ENCODE measurements at regions not wholly inside any gene's neighbourhood (a gene's known extent, or its start where the extent isn't known, plus 50 kb on each side); places are given as distances from the start of the nearest gene placed in this dataset.

DNA sequence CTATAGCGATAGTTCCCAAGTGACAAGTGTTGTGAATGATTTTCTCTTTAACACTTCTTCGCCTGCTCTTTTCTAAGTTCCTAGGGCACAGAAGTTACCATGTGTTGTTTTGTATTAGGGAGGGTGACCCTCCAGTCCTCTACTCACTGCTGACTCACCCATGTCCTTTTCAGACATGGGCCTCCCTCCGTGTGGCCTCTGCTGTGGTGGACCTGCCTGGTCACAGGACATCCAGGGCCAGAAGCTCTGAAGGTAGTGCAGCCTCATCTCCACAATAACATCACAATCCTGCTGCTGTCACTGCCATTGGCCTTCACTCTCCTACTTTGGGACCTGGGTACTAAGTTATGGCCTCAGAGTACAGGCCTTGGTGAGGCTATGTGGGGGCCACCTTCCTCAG lies 87.1 kb upstream of the TNFAIP3 start:
- DNase-seq (ENCODE audit: low spot score) = no peak

GRCh38 chr6:137780447-137781034 lies 86.5 kb upstream of the TNFAIP3 start:
- no peak for DNase-seq (ENCODE audit: low spot score)

DNA sequence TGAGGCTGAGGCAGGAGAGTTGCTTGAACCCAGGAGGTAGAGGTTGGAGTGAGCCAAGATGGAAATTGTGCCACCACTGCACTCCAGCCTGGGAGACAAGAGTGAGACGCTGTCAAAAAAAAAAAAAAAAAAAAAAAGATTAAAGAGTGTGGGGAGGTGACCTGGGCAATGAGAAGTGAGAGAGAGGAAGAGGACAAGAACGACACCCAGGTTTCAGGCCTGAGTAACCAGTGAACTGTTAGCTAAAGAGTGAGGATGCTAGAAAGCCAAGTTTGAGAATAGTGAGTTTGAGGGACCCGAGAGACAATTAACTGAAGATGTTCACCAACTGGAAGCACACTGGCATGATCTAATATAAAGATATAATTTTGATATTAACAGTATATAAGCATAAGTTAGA lies 85.4 kb upstream of the TNFAIP3 start:
- no peak for DNase-seq (ENCODE audit: low spot score)

- DNase-seq (ENCODE audit: low spot score) = no peak
Observed at GRCh38 chr6:137782166-137783039, 84.7 kb upstream of the TNFAIP3 start.

DNA sequence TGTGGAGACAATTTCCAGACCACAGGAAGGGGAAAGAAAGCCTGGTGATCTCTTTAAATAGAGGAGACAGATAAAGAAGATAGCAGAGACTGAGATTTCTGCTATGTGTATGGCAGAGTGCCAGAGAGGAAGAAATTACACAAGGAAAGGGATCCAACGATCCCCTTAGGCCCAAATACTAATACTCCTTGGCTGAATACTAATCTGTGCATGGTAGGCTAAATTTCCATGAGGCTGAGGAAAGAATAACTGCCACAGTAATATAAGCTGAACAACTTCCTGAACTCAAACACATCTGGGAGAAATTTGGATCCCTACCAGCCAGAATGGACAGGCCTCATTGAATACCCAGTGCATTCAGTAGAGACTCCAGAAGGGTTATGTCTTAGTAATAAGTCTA lies 83.3 kb upstream of the TNFAIP3 start:
- DNase-seq (ENCODE audit: low spot score) = peak; percentile 9

- DNase-seq (ENCODE audit: low spot score) = no peak
Observed at GRCh38 chr6:137784583-137784982, 82.5 kb upstream of the TNFAIP3 start.

DNA sequence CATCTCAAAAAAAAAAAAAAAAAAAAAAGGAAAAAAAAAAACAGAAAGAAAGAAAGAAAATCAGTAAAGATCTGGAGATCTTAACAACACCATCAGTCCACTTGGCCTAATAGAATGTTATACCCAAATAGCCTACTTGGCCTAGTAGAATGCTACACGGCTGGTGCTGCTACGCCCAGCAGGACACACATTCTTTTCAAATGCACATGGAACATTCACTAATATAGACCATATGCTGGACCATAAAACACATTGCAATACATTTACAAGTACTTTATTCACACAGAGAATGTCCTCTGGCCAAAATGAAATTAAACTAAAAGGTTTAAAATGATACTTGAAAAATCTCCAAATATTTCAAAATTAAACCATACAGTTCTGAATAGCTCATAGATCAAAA lies 80.0 kb upstream of the TNFAIP3 start:
- no peak for DNase-seq (ENCODE audit: low spot score)

DNA sequence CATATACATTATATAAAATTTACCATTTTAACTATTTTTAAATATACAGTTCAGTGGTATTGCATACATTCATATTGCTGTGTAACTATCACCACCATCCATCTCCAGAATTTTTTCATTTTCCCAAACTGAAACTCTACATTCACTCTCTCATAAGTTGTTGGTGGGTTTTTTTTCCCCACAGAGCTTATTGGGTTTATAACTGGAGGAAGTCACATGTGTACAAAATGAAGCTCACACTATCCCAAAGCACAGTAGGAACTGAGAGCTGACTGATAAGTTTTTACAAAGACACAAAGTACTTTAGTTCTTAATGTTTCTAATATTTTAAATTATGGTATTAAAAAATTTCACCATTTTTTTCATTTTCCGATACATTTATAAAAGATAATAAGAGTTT lies 78.8 kb upstream of the TNFAIP3 start:
- no peak for DNase-seq (ENCODE audit: low spot score)

DNA sequence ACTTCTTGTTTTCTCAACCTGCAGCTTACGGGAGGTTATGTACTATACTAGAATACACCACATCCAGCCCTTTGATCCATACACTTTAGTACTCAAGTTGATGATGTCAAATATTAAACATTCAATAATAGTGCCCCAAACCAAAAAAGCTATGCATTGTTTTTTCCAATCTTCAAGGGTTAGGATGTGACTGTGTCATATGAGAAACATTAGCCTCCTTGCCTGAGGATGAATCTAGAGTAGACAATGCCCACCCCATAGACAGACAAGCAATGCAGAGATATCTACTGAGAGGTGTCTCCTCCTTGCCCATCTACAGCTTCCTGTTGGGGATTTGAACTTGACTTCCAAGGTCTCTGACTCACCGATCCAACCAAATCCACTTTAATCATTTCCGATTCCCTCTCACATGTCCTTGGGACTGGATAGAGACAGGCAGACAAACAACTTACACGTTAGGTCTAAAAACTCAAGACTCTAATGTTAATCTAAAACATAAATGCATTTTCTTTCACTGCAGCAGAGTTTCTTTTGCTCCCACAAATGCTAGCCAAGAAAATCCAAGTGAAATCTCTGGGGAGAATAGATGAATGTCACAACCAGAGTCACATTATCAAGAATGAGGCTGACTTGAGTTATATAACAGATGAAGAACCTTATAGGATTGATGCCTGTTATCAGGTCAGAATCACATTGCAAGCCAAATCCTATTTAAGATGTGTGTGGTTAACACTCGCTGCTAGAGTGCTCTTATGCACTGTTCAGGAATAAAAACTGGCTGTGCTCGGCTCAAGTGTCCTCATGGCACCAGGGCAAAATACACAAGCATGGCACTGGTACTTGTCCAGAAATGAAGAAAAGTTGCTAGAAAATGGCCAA lies 75.5 kb upstream of the TNFAIP3 start:
- DNase-seq (ENCODE audit: low spot score) = no peak

- DNase-seq (ENCODE audit: low spot score) = no peak
Observed at GRCh38 chr6:137792160-137793033, 74.7 kb upstream of the TNFAIP3 start.

DNA sequence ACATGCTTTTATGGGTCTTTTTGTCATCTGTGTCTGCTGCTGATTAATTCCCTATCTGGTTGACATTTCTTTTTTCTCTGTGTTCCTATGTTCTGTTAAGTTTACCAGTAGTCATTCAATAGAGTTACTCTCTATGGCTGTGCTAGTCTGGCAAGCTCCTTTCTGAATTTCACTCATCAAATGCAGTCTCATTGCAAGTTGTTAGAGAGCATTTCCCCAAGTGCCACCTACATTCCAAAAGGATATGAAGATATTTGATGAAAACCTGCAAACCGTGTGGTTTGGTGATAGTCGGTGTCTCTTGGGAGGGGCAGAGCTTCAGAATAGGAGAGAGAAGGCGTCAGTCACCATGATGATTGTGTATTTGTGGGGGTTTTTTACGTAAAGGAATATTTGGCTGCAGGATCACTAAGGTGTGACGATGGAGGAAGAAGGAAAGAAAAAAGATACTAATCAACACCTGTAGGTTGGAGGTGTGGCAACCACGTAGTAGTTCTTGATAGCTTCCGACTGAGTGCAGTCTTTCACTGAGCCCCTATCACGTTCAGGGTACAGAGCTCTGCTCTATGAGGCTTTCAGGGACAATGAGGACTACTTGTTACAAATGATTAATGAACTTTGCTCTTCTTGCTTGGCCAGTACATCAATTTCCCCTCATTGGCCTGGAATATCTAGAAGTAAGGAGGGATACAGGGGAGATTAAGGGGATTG lies 73.1 kb upstream of the TNFAIP3 start:
- no peak for DNase-seq (ENCODE audit: low spot score)

DNA sequence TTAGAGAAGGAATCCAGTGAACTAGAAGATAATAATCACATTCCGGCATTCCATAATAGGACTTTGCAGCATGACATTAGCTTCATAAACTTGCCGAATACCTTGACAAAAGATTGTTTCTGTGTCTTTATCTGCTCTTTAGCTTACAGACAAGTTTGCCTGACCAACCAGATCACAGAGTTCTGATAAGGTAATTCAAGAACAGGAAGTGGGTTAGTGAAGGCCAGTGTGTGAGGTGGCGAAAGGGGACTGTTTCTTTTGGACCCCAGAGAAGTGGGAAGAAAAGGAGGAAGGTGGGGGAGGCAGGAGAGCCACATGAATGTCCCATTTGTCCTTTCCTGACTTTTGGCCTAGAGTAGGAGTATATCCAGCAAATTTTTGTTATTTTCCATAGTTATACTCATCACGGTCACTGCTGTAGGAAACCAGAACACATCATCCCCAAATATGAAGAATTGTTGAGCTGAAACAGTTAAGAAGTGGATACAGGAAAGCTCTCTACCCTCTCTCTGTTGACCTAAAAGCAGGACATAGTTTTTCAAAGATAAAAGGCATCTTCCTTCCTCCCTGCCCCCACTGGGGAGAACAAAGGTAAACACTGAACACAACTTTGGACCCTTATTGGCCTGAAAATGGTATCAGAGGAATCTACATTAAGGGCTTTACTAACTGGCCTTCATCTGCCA lies 72.4 kb upstream of the TNFAIP3 start:
- DNase-seq (ENCODE audit: low spot score) = no peak

GRCh38 chr6:137795501-137795900 lies 71.6 kb upstream of the TNFAIP3 start:
- DNase-seq (ENCODE audit: low spot score) = no peak

- DNase-seq (ENCODE audit: low spot score) = no peak
Observed at GRCh38 chr6:137798261-137798660, 68.8 kb upstream of the TNFAIP3 start.

DNA sequence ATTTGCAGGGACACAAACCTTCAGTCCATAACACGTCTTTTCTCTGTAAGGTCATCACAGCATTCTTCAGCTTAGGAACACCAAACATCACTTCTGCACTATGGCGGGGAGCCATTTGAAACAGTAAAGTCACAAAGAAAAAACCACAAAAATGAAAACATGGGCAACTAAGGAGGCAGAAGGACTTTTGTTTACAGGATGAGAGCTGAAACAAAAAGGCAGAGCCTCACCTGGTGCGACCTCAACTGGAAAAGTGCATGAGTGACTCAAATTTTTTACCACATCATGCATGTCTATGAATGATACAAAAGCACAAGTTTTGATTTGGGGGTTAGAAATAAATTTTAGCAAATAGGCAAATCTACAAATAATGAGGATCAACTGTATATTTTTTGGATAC lies 68.2 kb upstream of the TNFAIP3 start:
- no peak for DNase-seq (ENCODE audit: low spot score)

- peak; percentile 69 for DNase-seq (ENCODE audit: low spot score)
Observed at GRCh38 chr6:137799950-137800568, 67.0 kb upstream of the TNFAIP3 start.

DNA sequence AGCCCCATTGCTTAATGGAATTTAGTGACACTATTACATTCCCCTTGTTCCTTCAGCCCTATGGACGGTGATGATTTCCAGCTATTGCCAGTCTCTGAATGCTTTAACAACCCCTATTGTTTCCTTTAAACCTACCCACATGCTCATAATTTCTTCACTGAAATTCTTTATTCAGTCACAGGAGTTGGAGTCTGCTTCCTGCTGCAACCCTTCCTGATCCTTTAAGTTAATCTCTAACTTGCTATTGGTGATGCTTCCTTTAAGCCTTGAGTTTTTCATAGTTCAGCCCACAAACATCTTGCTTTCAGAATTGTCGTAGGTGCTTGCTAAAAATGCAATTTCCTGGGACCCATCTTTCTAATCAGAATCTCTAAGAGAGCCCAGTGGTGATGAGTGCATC lies 66.3 kb upstream of the TNFAIP3 start:
- DNase-seq (ENCODE audit: low spot score) = peak; percentile 78

GRCh38 chr6:137801352-137802114 lies 65.5 kb upstream of the TNFAIP3 start:
- peak; percentile 72 for DNase-seq (ENCODE audit: low spot score)

Measured in kidney tubule cell (primary cell).